ENCODE measurements at regions not wholly inside any gene's neighbourhood (a gene's known extent, or its start where the extent isn't known, plus 50 kb on each side); places are given as distances from the start of the nearest gene placed in this dataset.

DNA sequence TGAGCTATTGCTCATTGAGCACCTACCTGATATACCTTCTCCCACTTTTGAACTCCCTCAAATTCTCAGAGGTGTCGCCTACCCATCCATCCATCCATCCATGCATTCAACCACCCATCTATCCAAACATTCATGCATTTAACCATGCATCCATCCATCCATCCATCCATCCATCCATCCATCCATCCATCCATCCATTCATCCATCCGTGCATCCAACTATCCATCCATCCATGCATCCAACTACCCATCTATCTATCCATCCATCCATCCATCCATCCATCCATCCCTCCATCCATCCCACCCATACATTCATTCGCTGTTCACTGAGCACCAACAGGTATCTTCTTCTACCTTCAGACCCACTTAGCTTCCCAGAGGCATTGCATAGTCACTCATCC is 342.8 kb downstream of the CTTN start:
- TF ChIP-seq EZH2 (IDR thresholded peaks at IDR 0.05; ENCODE audit: low read depth, unreplicated experiment) (no peak), STAT1 (IDR thresholded peaks at IDR 0.05; ENCODE audit: unreplicated experiment) (no peak)
- Histone ChIP-seq H4K20me1 (replicated peaks; ENCODE audit: insufficient read depth) (no peaks in the 10 kb centered on the region), H3K27me3 (ENCODE audit: insufficient read depth) (no peaks in the 10 kb centered on the region), H3K79me2 (replicated peaks; ENCODE audit: insufficient read depth) (no peaks in the 10 kb centered on the region; the same call in 1 of the 2 replicates), H3K4me1 (ENCODE audit: insufficient read depth) (peaks cover 18% of the 10 kb centered on the region; the same call in 1 of the 2 replicates), H2AFZ (no peak overlapping the region), H3K4me2 (no peak overlapping the region), H3F3A (replicated peaks; ENCODE audit: low read depth) (no peaks in the 10 kb centered on the region), H3K36me3 (ENCODE audit: insufficient read depth) (no peaks in the 10 kb centered on the region), H3K27ac (ENCODE audit: low read depth) (no peak overlapping the region), H3K4me3 (no peak overlapping the region), H3K9me2 (ENCODE audit: insufficient read depth) (peaks cover 10% of the 10 kb centered on the region)
- DNase-seq (ENCODE audit: low spot score) = no peak
- H3K27ac Mint-ChIP-seq = no peak overlapping the region
- no peaks in the 10 kb centered on the region; the same call in 2 of the 3 replicates for H3K36me3 Mint-ChIP-seq (ENCODE audit: low read depth)
- no peaks in the 10 kb centered on the region; the same call in 2 of the 3 replicates for H3K9me3 Mint-ChIP-seq
- no peak overlapping the region for H3K4me3 Mint-ChIP-seq
- peaks cover 46% of the 10 kb centered on the region for H3K4me1 Mint-ChIP-seq
- ATAC-seq = no peak
- peaks cover 17% of the 10 kb centered on the region for H3K27me3 Mint-ChIP-seq (ENCODE audit: insufficient read depth, low read depth, poor library complexity)

DNA sequence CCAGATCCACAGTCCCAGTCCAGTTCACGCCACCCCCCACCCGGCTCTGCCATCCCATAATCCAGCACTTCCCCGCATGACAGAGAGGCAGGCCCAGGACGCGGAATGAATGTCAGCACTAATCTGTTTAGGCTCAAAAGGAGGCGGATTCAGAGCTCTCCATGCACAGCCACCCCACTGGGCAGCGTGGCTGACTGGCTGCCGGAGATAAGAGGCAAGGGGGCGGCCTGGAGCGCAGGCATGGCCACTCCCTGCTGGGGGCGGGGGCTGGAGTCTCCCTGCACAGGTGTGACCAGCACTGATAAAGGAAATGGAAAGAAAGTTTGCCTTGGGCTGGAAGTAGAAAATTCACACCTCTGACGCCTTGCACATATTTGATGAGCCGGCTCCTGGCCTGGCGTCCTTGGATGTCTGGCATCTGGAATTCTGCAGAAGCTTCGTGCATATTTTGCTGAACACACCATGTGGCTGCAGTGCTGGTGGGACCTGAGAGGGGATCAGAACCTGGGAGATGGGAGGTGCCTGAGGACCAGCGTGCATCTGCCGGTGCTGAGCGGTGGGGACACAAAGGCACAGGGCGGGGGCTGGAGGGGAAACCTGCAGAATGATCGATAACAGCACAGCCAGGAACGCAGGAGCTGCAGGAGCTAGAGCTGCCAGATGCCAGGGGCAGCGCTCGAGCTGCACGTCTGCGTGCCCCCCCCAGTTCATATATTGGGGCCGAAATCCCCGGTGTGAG is 344.4 kb downstream of the CTTN start:
- ATAC-seq (peak; percentile 90), DNase-seq (ENCODE audit: low spot score) (peak; percentile 90)
- H3K27ac ChIP-seq (ENCODE audit: low read depth) = no peak overlapping the region
- H3K27me3 ChIP-seq (ENCODE audit: insufficient read depth) = no peaks in the 10 kb centered on the region
- no peaks in the 10 kb centered on the region for H3F3A ChIP-seq (replicated peaks; ENCODE audit: low read depth)
- Mint-ChIP-seq H3K36me3 (ENCODE audit: low read depth) (peaks cover 3% of the 10 kb centered on the region; the same call in 1 of the 3 replicates), H3K27me3 (ENCODE audit: insufficient read depth, low read depth, poor library complexity) (peaks cover 16% of the 10 kb centered on the region), H3K27ac (no peak overlapping the region; the same call in 1 of the 2 replicates), H3K9me3 (no peaks in the 10 kb centered on the region; the same call in 2 of the 3 replicates), H3K4me3 (peak overlapping the region; percentile 21; the same call in 2 of the 3 replicates), H3K4me1 (peaks cover 54% of the 10 kb centered on the region)
- H3K9me2 ChIP-seq (ENCODE audit: insufficient read depth) = peaks cover 10% of the 10 kb centered on the region
- H3K79me2 ChIP-seq (replicated peaks; ENCODE audit: insufficient read depth) = no peaks in the 10 kb centered on the region; the same call in 1 of the 2 replicates
- H4K20me1 ChIP-seq (replicated peaks; ENCODE audit: insufficient read depth) = no peaks in the 10 kb centered on the region
- TF ChIP-seq STAT1 (IDR thresholded peaks at IDR 0.05; ENCODE audit: unreplicated experiment) = no peak
- no peak for TF ChIP-seq EZH2 (IDR thresholded peaks at IDR 0.05; ENCODE audit: low read depth, unreplicated experiment)
- TF ChIP-seq, protein P1, sequence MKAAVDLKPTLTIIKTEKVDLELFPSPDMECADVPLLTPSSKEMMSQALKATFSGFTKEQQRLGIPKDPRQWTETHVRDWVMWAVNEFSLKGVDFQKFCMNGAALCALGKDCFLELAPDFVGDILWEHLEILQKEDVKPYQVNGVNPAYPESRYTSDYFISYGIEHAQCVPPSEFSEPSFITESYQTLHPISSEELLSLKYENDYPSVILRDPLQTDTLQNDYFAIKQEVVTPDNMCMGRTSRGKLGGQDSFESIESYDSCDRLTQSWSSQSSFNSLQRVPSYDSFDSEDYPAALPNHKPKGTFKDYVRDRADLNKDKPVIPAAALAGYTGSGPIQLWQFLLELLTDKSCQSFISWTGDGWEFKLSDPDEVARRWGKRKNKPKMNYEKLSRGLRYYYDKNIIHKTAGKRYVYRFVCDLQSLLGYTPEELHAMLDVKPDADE (IDR thresholded peaks at IDR 0.05) = no peak
- no peak for TF ChIP-seq EZH2phosphoT487 (IDR thresholded peaks at IDR 0.05; ENCODE audit: unreplicated experiment)
- TF ChIP-seq, protein P2, sequence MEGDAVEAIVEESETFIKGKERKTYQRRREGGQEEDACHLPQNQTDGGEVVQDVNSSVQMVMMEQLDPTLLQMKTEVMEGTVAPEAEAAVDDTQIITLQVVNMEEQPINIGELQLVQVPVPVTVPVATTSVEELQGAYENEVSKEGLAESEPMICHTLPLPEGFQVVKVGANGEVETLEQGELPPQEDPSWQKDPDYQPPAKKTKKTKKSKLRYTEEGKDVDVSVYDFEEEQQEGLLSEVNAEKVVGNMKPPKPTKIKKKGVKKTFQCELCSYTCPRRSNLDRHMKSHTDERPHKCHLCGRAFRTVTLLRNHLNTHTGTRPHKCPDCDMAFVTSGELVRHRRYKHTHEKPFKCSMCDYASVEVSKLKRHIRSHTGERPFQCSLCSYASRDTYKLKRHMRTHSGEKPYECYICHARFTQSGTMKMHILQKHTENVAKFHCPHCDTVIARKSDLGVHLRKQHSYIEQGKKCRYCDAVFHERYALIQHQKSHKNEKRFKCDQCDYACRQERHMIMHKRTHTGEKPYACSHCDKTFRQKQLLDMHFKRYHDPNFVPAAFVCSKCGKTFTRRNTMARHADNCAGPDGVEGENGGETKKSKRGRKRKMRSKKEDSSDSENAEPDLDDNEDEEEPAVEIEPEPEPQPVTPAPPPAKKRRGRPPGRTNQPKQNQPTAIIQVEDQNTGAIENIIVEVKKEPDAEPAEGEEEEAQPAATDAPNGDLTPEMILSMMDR (conservative IDR thresholded peaks at IDR 0.05; ENCODE audit: low read depth in 2 of 2) = 0 out of 4 replicates have a peak, but pooled peaks of 1 of the 2 experiments have one; percentile 4
- TF ChIP-seq CREB1 (CRISPR knock-in tag; IDR thresholded peaks at IDR 0.05; ENCODE audit: low read depth) = no peak
- H3K4me2 ChIP-seq = peak overlapping the region; percentile 61; the same call in 1 of the 2 replicates
- no peak overlapping the region for H3K4me3 ChIP-seq
- no peaks in the 10 kb centered on the region for H3K36me3 ChIP-seq (ENCODE audit: insufficient read depth)
- no peak overlapping the region for H2AFZ ChIP-seq
- peaks cover 18% of the 10 kb centered on the region; the same call in 1 of the 2 replicates for H3K4me1 ChIP-seq (ENCODE audit: insufficient read depth)

Measured in GM23338 (cell line).